Neural cell (in vitro differentiated cells): ENCODE measurements at regions not wholly inside any gene's neighbourhood (a gene's known extent, or its start where the extent isn't known, plus 50 kb on each side); places are given as distances from the start of the nearest gene placed in this dataset.

Experiments
- H2AFZ ChIP-seq: fragments of 200-600, 300-800 bp; sonication (generic), shearing (Covaris generic); 2 replicates; pipeline ENCODE4 v1.6.0; 2014; ENCODE audit warnings: low read depth, mild to moderate bottlenecking, antibody characterized with exemption, low read length, moderate library complexity
- H3F3A ChIP-seq: fragments of 200-600 bp; shearing (Covaris generic); 2 replicates; pipeline ENCODE4 v1.6.1; 2016; ENCODE audit warnings: mild to moderate bottlenecking, moderate library complexity, mixed read lengths, antibody characterized with exemption, low read length; ENCODE audit not compliant: insufficient read depth, poor library complexity, severe bottlenecking
- H3K27ac ChIP-seq: fragments of 200-600, 300-800 bp; sonication (generic), shearing (Covaris generic); 2 replicates; pipeline ENCODE4 v1.5.1; 2014; ENCODE audit warnings: mild to moderate bottlenecking, low read length, moderate library complexity
- H3K27me3 ChIP-seq: fragments of 300-800, 200-600 bp; sonication (generic), shearing (Covaris generic); 2 replicates; pipeline ENCODE4 v1.6.0; 2014; ENCODE audit warnings: mild to moderate bottlenecking, low read depth, low read length, moderate library complexity; ENCODE audit not compliant: insufficient read depth
- H3K36me3 ChIP-seq: fragments of 300-800, 200-600 bp; sonication (generic), shearing (Covaris generic); 2 replicates; pipeline ENCODE4 v1.5.1; 2014; ENCODE audit warnings: mild to moderate bottlenecking, antibody characterized with exemption, low read length, moderate library complexity; ENCODE audit not compliant: insufficient read depth
- H3K4me2 ChIP-seq: fragments of 300-800, 200-600 bp; sonication (generic), shearing (Covaris generic); 2 replicates; pipeline ENCODE4 v1.6.0; 2014; ENCODE audit warnings: mild to moderate bottlenecking, low read length
- H3K4me3 ChIP-seq: fragments of 300-800, 200-600 bp; sonication (generic), shearing (Covaris generic); 2 replicates; pipeline ENCODE4 v1.5.1; 2014; ENCODE audit warnings: mild to moderate bottlenecking, low read length, moderate library complexity
- H3K79me2 ChIP-seq: fragments of 200-600 bp; shearing (Covaris generic); replicated peaks from 2 replicates; pipeline ENCODE4 v1.6.0; 2014; ENCODE audit warnings: mild to moderate bottlenecking, low read length, moderate library complexity; ENCODE audit not compliant: insufficient read depth
- H3K9ac ChIP-seq: fragments of 300-800, 200-600 bp; sonication (generic), shearing (Covaris generic); 2 replicates; pipeline ENCODE4 v1.6.1; 2016; ENCODE audit warnings: mild to moderate bottlenecking, low read length, mixed read lengths
- H3K9me2 ChIP-seq: fragments of 200-600 bp; shearing (Covaris generic); 2 replicates; pipeline ENCODE4 v1.6.1; 2016; ENCODE audit warnings: mild to moderate bottlenecking, low read length, mixed read lengths; ENCODE audit not compliant: insufficient read depth
- H3K9me3 ChIP-seq: fragments of 200-600, 300-800 bp; sonication (generic), shearing (Covaris generic); 2 replicates; pipeline ENCODE4 v1.6.1; 2016; ENCODE audit warnings: mild to moderate bottlenecking, mixed run types, low read length, moderate library complexity, mixed read lengths
- H4K20me1 ChIP-seq: fragments of 200-600 bp; shearing (Covaris generic); 2 replicates; pipeline ENCODE4 v1.6.1; 2016; ENCODE audit warnings: mild to moderate bottlenecking, mixed run types; ENCODE audit not compliant: insufficient read depth
- EP300 ChIP-seq: fragments of 450-650 bp; conservative IDR thresholded peaks from 2 replicates; pipeline ENCODE4 v1.6.1; 2014; ENCODE audit warnings: antibody characterized with exemption, mild to moderate bottlenecking, moderate library complexity; ENCODE audit not compliant: poor library complexity, severe bottlenecking
- EZH2 ChIP-seq: fragments of 200-600, 300-800 bp; shearing (Covaris generic), sonication (generic); IDR thresholded peaks from 2 replicates; pipeline ENCODE4 v1.6.1; 2014; ENCODE audit warnings: antibody characterized with exemption, low read length, borderline replicate concordance, mild to moderate bottlenecking; ENCODE audit not compliant: insufficient read depth, poor library complexity, severe bottlenecking
- MXI1 ChIP-seq: fragments of 450-650 bp; conservative IDR thresholded peaks from 2 replicates; pipeline ENCODE4 v1.6.1; 2014; ENCODE audit warnings: antibody characterized with exemption, mild to moderate bottlenecking; ENCODE audit not compliant: poor library complexity, severe bottlenecking
- POLR2AphosphoS5 ChIP-seq: IDR thresholded peaks from 2 replicates; pipeline ENCODE4 v1.6.1; 2012
- RAD21 ChIP-seq: fragments of 450-650 bp; conservative IDR thresholded peaks from 2 replicates; pipeline ENCODE4 v1.6.1; 2014; ENCODE audit warnings: antibody characterized with exemption, mild to moderate bottlenecking, moderate library complexity
- SMC3 ChIP-seq: fragments of 450-650 bp; conservative IDR thresholded peaks from 2 replicates; pipeline ENCODE4 v1.6.1; 2014; ENCODE audit warnings: antibody characterized with exemption, mild to moderate bottlenecking, moderate library complexity; ENCODE audit not compliant: poor library complexity
- TAF1 ChIP-seq: IDR thresholded peaks from 2 replicates; pipeline ENCODE4 v1.6.1; 2012; ENCODE audit warnings: low read depth
- TF ChIP-seq, protein P1 (sequence below): IDR thresholded peaks from 2 replicates; pipeline ENCODE4 v1.6.1; 2012; ENCODE audit warnings: borderline replicate concordance
- TF ChIP-seq, protein P2 (sequence below): fragments of 450-650 bp; IDR thresholded peaks from 2 replicates; pipeline ENCODE4 v1.5.1; 2014; ENCODE audit warnings: antibody characterized with exemption, mild to moderate bottlenecking, moderate library complexity; ENCODE audit not compliant: poor library complexity, severe bottlenecking

DNA sequence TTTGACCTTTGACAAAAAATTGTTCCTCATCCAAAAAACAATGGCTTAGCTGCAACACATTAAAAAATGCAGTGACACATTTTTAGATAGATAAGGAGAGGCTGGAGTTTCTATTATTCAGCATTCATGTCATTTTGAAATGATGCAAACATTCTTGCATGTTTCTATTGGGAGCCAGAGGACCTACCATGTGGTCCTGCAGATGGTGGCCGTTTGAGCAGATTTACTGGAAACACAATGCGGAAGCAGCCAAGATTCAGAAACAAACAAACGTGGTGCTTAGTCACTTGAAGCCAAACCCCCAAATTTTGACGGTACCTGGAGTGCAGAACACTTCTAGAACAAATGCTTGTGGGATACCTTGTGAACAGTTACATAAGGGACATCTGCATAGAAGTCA, 456.7 kb downstream of the PCDH18 start:
- Histone ChIP-seq H3K9me2 (no peaks in the 10 kb centered on the region), H3K9me3 (no peaks in the 10 kb centered on the region), H3K4me3 (no peak overlapping the region), H3K27me3 (no peaks in the 10 kb centered on the region), H3K36me3 (no peaks in the 10 kb centered on the region), H4K20me1 (no peaks in the 10 kb centered on the region), H3K4me2 (no peak overlapping the region), H3K9ac (no peak overlapping the region), H3K27ac (no peak overlapping the region), H3K79me2 (no peaks in the 10 kb centered on the region), H3F3A (no peaks in the 10 kb centered on the region), H2AFZ (no peak overlapping the region)
- TF ChIP-seq EZH2 (no peak), TAF1 (no peak), MXI1 (no peak), RAD21 (no peak), POLR2AphosphoS5 (no peak), EP300 (no peak), SMC3 (no peak)
- TF ChIP-seq, protein P1, sequence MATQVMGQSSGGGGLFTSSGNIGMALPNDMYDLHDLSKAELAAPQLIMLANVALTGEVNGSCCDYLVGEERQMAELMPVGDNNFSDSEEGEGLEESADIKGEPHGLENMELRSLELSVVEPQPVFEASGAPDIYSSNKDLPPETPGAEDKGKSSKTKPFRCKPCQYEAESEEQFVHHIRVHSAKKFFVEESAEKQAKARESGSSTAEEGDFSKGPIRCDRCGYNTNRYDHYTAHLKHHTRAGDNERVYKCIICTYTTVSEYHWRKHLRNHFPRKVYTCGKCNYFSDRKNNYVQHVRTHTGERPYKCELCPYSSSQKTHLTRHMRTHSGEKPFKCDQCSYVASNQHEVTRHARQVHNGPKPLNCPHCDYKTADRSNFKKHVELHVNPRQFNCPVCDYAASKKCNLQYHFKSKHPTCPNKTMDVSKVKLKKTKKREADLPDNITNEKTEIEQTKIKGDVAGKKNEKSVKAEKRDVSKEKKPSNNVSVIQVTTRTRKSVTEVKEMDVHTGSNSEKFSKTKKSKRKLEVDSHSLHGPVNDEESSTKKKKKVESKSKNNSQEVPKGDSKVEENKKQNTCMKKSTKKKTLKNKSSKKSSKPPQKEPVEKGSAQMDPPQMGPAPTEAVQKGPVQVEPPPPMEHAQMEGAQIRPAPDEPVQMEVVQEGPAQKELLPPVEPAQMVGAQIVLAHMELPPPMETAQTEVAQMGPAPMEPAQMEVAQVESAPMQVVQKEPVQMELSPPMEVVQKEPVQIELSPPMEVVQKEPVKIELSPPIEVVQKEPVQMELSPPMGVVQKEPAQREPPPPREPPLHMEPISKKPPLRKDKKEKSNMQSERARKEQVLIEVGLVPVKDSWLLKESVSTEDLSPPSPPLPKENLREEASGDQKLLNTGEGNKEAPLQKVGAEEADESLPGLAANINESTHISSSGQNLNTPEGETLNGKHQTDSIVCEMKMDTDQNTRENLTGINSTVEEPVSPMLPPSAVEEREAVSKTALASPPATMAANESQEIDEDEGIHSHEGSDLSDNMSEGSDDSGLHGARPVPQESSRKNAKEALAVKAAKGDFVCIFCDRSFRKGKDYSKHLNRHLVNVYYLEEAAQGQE: no peak
- TF ChIP-seq, protein P2, sequence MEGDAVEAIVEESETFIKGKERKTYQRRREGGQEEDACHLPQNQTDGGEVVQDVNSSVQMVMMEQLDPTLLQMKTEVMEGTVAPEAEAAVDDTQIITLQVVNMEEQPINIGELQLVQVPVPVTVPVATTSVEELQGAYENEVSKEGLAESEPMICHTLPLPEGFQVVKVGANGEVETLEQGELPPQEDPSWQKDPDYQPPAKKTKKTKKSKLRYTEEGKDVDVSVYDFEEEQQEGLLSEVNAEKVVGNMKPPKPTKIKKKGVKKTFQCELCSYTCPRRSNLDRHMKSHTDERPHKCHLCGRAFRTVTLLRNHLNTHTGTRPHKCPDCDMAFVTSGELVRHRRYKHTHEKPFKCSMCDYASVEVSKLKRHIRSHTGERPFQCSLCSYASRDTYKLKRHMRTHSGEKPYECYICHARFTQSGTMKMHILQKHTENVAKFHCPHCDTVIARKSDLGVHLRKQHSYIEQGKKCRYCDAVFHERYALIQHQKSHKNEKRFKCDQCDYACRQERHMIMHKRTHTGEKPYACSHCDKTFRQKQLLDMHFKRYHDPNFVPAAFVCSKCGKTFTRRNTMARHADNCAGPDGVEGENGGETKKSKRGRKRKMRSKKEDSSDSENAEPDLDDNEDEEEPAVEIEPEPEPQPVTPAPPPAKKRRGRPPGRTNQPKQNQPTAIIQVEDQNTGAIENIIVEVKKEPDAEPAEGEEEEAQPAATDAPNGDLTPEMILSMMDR: no peak

DNA sequence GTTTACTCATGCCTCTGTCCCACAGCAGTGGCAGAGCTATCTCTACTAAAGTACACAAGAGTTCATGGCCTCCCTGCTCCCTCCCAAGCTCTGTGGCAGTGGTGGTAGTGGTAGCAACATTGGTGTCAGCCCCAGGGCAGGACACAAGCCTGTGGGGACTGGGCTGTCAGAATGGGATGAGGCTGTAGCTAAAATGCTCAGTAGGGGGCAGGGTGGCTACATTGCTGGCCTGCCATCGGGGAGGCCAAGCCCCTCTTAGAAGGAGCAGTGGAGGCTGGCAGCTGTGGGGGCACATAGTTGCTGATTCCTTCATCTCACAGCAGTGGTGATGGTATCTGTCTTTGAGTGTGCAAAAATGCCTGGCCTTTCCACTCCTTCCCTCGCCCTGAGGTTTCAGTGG, 461.7 kb downstream of the PCDH18 start:
- no peaks in the 10 kb centered on the region for H3F3A ChIP-seq
- H3K27ac ChIP-seq: no peak overlapping the region
- H3K4me3 ChIP-seq: no peak overlapping the region
- H3K9me2 ChIP-seq: no peaks in the 10 kb centered on the region
- H4K20me1 ChIP-seq: no peaks in the 10 kb centered on the region
- no peaks in the 10 kb centered on the region for H3K36me3 ChIP-seq
- H2AFZ ChIP-seq: no peak overlapping the region
- H3K79me2 ChIP-seq: no peaks in the 10 kb centered on the region
- H3K9ac ChIP-seq: no peak overlapping the region
- H3K4me2 ChIP-seq: no peak overlapping the region
- H3K9me3 ChIP-seq: no peaks in the 10 kb centered on the region
- TF ChIP-seq, protein P2: no peak
- TF ChIP-seq, protein P1: no peak
- no peak for TF ChIP-seq EP300
- no peak for TF ChIP-seq TAF1
- no peaks in the 10 kb centered on the region for H3K27me3 ChIP-seq
